Adrenal gland (tissue), 9 donors: ENCODE measurements at regions not wholly inside any gene's neighbourhood (a gene's known extent, or its start where the extent isn't known, plus 50 kb on each side); places are given as distances from the start of the nearest gene placed in this dataset.

ENCODE experiments used
- DNase-seq, 7 donors: peaks; one replicate each; pipeline ENCODE4 v3.0.0-alpha.2; 2019 to 2020
- H3K27ac ChIP-seq, 5 donors: fragments of 200-600 bp; sonication (generic) in 4 of 5; 1 replicate in 3 of 5; 2 replicates in 2 of 5; pipeline versions ENCODE4 v1.5.1 to v1.8.0; 2016 to 2020; ENCODE audit warnings: mild to moderate bottlenecking in 1 of 5
- H3K27me3 ChIP-seq: fragments of 200-600 bp; 2 replicates; pipeline ENCODE4 v1.8.0; 2021
- H3K36me3 ChIP-seq, 2 donors: fragments of 200-600 bp; replicated peaks in 1 of 2; 1 replicate in 1 of 2; 2 replicates in 1 of 2; pipeline versions ENCODE4 v1.5.1 to v1.8.0; 2018 to 2022
- H3K4me1 ChIP-seq, 2 donors: fragments of 200-600 bp; replicated peaks in 1 of 2; 1 replicate in 1 of 2; 2 replicates in 1 of 2; pipeline versions ENCODE4 v1.5.1 to v1.8.0; 2018 to 2021
- H3K4me3 ChIP-seq, 4 donors: fragments of 200-600 bp; sonication (generic) in 3 of 4; one replicate each; pipeline ENCODE4 v1.5.1; 2016 to 2018
- H3K9me3 ChIP-seq, 3 donors: fragments of 200-600 bp; sonication (generic) in 1 of 3; replicated peaks in 1 of 3; 1 replicate in 2 of 3; 2 replicates in 1 of 3; pipeline versions ENCODE4 v1.5.1 to v1.8.0; 2016 to 2021
- POLR2A ChIP-seq, 2 donors: fragments of 450-650 bp; IDR thresholded peaks; one replicate each; pipeline ENCODE4 v1.6.1; 2017; ENCODE audit warnings: antibody characterized with exemption in 2 of 2, mild to moderate bottlenecking in 2 of 2, moderate library complexity in 1 of 2
- WGBS, 4 donors: extraction: QIAGEN DNeasy Blood & Tissue Kit in 2 of 4; methylation state at CpG; one replicate each; pipeline versions ENCODE4 v1.1.5 to v1.1.7; 2013 to 2017; 5-methylcytosine and 5-hydroxymethylcytosine counted together
- intact Hi-C, 2 donors: fragments of 100-400 bp; cut with DNase I; formaldehyde crosslinking; loops; one replicate each; pipeline versions ENCODE4 v1.14.1 to v1.15.0; 2022 to 2023
- TF ChIP-seq, protein P1 (sequence below), 6 experiments: fragments of 450-650 bp in 4 of 6; fragments of 200-600 bp in 2 of 6; sonication (generic) in 1 of 6; IDR thresholded peaks; 1 replicate in 5 of 6; 2 replicates in 1 of 6; pipeline versions ENCODE4 v1.5.1 to v1.8.0; 2016 to 2021; ENCODE audit warnings: antibody characterized with exemption in 6 of 6, mild to moderate bottlenecking in 2 of 6, moderate library complexity in 1 of 6
- donor health status: healthy with polysubstance abuse.
- donor health status: Bipolar disorder and iron deficiency.
- donor health status: DM: yes; HTN: yes; CAD: no.
- donor health status: DM: no; HTN: no; CAD: no.
- donor health status: DM: no; HTN: no; CAD: no.

DNA sequence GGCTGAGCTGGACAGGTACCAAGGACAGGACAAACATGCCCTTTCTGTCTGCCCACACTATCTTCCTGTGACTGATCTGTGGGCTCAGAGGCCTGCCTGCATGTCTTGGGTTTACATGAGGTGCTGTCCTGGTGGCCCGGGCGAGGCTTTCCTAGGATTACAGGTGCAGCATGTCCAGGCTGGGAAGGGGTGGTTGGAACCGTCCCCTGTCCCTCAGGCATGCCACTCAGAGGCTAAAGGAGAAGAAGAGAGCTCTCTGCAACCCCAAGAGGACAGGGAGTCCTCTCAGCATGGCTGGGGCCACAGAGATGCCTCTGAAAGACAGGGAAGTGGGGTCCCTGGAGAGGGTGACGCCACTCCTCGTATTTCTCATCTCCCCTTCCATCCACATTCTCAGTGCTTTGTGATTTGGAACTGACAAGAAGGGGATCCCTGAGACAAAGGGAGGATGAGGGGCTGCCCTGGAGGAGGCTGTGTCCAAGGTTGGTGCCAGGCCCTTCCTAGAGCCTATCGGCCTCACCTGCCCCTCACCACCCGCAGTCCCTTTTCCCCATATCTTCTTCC is 64.6 kb upstream of the LMO1 start:
- H3K9me3 ChIP-seq = no peaks in the 10 kb centered on the region
- no peaks in the 10 kb centered on the region for H3K27me3 ChIP-seq
- H3K4me3 ChIP-seq = no peak overlapping the region
- 87 to 97% (median 92%) methylated on average over 6 to 7 of the region's 7 CpGs for WGBS, 4 donors
- TF ChIP-seq POLR2A (IDR thresholded peaks at IDR 0.05) = no peak
- TF ChIP-seq, protein P1, sequence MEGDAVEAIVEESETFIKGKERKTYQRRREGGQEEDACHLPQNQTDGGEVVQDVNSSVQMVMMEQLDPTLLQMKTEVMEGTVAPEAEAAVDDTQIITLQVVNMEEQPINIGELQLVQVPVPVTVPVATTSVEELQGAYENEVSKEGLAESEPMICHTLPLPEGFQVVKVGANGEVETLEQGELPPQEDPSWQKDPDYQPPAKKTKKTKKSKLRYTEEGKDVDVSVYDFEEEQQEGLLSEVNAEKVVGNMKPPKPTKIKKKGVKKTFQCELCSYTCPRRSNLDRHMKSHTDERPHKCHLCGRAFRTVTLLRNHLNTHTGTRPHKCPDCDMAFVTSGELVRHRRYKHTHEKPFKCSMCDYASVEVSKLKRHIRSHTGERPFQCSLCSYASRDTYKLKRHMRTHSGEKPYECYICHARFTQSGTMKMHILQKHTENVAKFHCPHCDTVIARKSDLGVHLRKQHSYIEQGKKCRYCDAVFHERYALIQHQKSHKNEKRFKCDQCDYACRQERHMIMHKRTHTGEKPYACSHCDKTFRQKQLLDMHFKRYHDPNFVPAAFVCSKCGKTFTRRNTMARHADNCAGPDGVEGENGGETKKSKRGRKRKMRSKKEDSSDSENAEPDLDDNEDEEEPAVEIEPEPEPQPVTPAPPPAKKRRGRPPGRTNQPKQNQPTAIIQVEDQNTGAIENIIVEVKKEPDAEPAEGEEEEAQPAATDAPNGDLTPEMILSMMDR (IDR thresholded peaks at IDR 0.05) = no peak
- intact Hi-C loops = loop anchor here in 1 of 2 donors (10.0 kb wide), 1 partner anchor 104 kb away; no protein-coding TSS in a partner anchor
- no peak overlapping the region for H3K27ac ChIP-seq
- no peak for DNase-seq
- no peaks in the 10 kb centered on the region for H3K36me3 ChIP-seq
- no peaks in the 10 kb centered on the region for H3K4me1 ChIP-seq

DNA sequence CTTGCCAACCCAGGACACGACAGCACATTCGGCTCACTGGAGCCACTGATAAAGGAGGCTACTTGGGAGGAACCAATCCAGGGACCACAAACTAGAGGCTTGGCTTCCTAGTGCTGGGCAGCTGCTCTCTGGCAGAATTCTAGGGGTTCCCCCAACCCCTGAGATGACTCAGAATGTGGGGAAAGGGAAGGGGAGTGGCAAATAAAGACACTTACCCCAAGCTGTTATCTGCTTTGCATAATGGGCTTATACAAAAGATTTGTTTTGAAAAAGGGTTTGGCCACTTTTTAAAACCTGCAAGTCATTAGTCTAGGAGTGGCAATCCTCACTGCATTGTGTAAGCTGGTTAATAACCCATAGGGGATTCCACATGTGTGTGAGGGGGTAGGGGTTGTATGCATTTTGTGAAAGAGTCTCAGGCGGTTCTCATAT is 64.1 kb upstream of the LMO1 start:
- Histone ChIP-seq H3K27ac (no peak overlapping the region), H3K27me3 (no peaks in the 10 kb centered on the region), H3K9me3 (no peaks in the 10 kb centered on the region), H3K4me1 (no peaks in the 10 kb centered on the region), H3K4me3 (no peak overlapping the region), H3K36me3 (no peaks in the 10 kb centered on the region)
- intact Hi-C loops = loop anchor here in 1 of 2 donors (10.0 kb wide), 1 partner anchor 103 kb away; no protein-coding TSS in a partner anchor
- 55 to 63% (median 61%) methylated on average over 3 of the region's 3 CpGs; no CpG with 5 or more reads in 1 of the 4 donors for WGBS, 4 donors
- DNase-seq = no peak
- TF ChIP-seq, protein P1 (IDR thresholded peaks at IDR 0.05) = no peak
- TF ChIP-seq POLR2A (IDR thresholded peaks at IDR 0.05) = no peak

DNA sequence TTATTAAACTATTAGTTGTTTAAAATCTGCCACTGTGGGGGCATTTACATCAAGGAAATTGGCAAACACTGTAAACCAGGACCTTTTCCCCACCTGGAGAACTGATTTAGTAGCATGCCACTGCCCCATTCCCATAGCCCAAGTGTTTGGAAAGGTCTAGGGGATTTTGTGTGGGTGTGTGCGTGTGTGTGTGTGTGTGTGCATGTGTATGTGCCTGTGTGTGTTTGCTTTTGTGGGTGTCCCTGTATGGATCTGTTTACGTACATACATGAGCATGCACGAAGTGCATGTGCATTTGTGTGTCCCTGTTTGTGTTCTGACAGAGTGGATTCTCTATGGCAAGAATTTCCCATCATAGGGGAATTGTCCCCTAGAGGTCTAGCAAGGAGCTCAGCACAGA is 62.7 kb upstream of the LMO1 start:
- no peak for DNase-seq
- Histone ChIP-seq H3K4me3 (no peak overlapping the region), H3K27ac (no peak overlapping the region), H3K36me3 (no peaks in the 10 kb centered on the region), H3K4me1 (no peaks in the 10 kb centered on the region), H3K9me3 (no peaks in the 10 kb centered on the region), H3K27me3 (no peaks in the 10 kb centered on the region)
- intact Hi-C loops = loop anchor here in 1 of 2 donors (10.0 kb wide), 1 partner anchor 102 kb away; no protein-coding TSS in a partner anchor
- no peak for TF ChIP-seq POLR2A (IDR thresholded peaks at IDR 0.05)
- TF ChIP-seq, protein P1 (IDR thresholded peaks at IDR 0.05) = no peak
- 62 to 91% (median 80%) methylated on average over 3 of the region's 3 CpGs for WGBS, 4 donors

DNA sequence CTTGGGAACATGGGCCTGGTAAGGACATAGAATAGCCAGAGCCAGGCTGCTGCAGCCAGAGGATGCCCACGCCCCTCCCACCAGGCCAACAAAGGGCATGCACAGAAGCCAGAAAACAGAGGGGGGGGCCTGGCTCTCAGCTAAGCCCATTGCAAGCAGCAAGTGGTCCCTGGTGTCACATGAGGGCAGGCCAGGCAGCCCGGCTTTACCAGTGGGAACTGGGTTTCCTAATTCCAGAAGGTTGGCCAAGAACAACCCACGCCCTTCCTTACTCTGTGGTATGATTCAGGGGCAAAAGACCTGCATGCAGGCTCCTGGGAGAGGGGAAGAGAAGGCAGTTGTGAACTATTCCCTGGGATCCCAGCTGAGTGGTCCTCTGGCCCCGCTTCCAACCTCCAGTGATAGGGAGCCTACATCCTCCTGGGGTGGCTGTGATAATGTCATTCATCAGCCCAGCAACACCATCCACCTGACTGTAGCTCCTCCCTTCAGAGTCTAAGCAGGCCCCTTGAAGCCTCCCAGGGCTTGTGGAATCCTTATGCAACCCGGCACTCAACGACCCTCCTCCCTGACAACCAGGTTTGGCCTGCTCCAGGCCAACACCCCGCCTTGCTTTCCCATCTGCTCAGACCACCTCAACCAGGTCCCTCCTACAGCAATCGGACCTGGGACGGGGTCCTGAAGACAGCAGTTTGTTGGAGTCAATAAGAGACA is 62.1 kb upstream of the LMO1 start:
- H3K9me3 ChIP-seq = no peaks in the 10 kb centered on the region
- intact Hi-C loops = loop anchor here in 1 of 2 donors (10.0 kb wide), 1 partner anchor 101 kb away; no protein-coding TSS in a partner anchor
- H3K27me3 ChIP-seq = no peaks in the 10 kb centered on the region
- TF ChIP-seq, protein P1 (IDR thresholded peaks at IDR 0.05) = no peak
- no peak for TF ChIP-seq POLR2A (IDR thresholded peaks at IDR 0.05)
- no peaks in the 10 kb centered on the region for H3K36me3 ChIP-seq
- H3K4me1 ChIP-seq = no peaks in the 10 kb centered on the region
- no peak for DNase-seq
- H3K4me3 ChIP-seq = no peak overlapping the region
- 73 to 88% (median 85%) methylated on average over 7 to 9 of the region's 9 CpGs for WGBS, 4 donors
- no peak overlapping the region for H3K27ac ChIP-seq
